Panc1 (cell line): ENCODE measurements at regions not wholly inside any gene's neighbourhood (a gene's known extent, or its start where the extent isn't known, plus 50 kb on each side); places are given as distances from the start of the nearest gene placed in this dataset.

Experiments
- ATAC-seq: fragments of 200-7000 bp; cut with Tn5 transposase; 2 replicates; pipeline ENCODE4 v1.9.1; 2020; ENCODE audit warnings: mild to moderate bottlenecking, moderate library complexity
- BruUV-seq: library from RNA; stranded (reverse); fragments of 400-500 nt; replicated peaks from 2 replicates; lab custom pipeline; 2021; lab: Mats Ljungman, UMichigan
- CTCF ChIA-PET: fragments of 300-600 bp; sonication (Branson Sonifier 250); formaldehyde crosslinking; loops from one replicate; lab custom pipeline; 2022; ENCODE audit warnings: antibody characterized with exemption; lab: Charles Lee
- POLR2A ChIA-PET: fragments of 300-600 bp; sonication (Branson Sonifier 250); formaldehyde crosslinking; loops from one replicate; lab custom pipeline; 2022; ENCODE audit warnings: antibody characterized with exemption; lab: Charles Lee
- DNase-seq: peaks from one replicate; pipeline ENCODE4 v3.0.0-alpha.2; 2010; ENCODE audit warnings: low read depth, low spot score
- H3K27ac ChIP-seq: 2 replicates; pipeline ENCODE4 v1.5.1; 2011; ENCODE audit warnings: mild to moderate bottlenecking, low read length, inconsistent platforms
- H3K27me3 ChIP-seq: fragments of 200-500 bp; sonication (Bioruptor generic); 2 replicates; pipeline ENCODE4 v1.6.0; 2014; ENCODE audit warnings: low read length, inconsistent platforms; ENCODE audit not compliant: control insufficient read depth, insufficient read depth
- H3K36me3 ChIP-seq: fragments of 200-500 bp; sonication (Bioruptor generic); 2 replicates; pipeline ENCODE4 v1.5.1; 2014; ENCODE audit warnings: inconsistent platforms, mild to moderate bottlenecking, low read length, moderate library complexity; ENCODE audit not compliant: control insufficient read depth, insufficient read depth
- H3K4me1 ChIP-seq: 2 replicates; pipeline ENCODE4 v1.5.1; 2011; ENCODE audit warnings: inconsistent platforms, mild to moderate bottlenecking, low read length, moderate library complexity; ENCODE audit not compliant: control insufficient read depth, insufficient read depth
- H3K4me3 ChIP-seq, 2 experiments: 2 replicates each; pipeline ENCODE4 v1.5.1; 2011 to 2012; ENCODE audit warnings: low read depth in 2 of 2, low read length in 2 of 2, mild to moderate bottlenecking in 2 of 2, inconsistent platforms in 1 of 2, moderate library complexity in 1 of 2
- H3K9me3 ChIP-seq: fragments of 200-500 bp; sonication (Bioruptor generic); 2 replicates; pipeline ENCODE4 v1.5.1; 2014; ENCODE audit warnings: low read depth, mild to moderate bottlenecking, inconsistent platforms, low read length, moderate library complexity; ENCODE audit not compliant: control insufficient read depth, insufficient read depth
- POLR2AphosphoS5 ChIP-seq: IDR thresholded peaks from 2 replicates; pipeline ENCODE4 v1.6.1; 2012; ENCODE audit warnings: mild to moderate bottlenecking, low read depth, low read length, moderate library complexity
- REST ChIP-seq, 2 experiments: IDR thresholded peaks; 2 replicates each; pipeline ENCODE4 v1.6.1; 2011 to 2012; ENCODE audit warnings: low read depth in 2 of 2, control low read depth in 1 of 2, low read length in 1 of 2, mild to moderate bottlenecking in 1 of 2, moderate library complexity in 1 of 2; ENCODE audit not compliant: insufficient read depth in 1 of 2
- SIN3A ChIP-seq: IDR thresholded peaks from 2 replicates; pipeline ENCODE4 v1.6.1; 2012; ENCODE audit warnings: low read depth, mild to moderate bottlenecking, low read length, moderate library complexity, borderline replicate concordance; ENCODE audit not compliant: insufficient read depth
- TCF7L2 ChIP-seq: IDR thresholded peaks from 2 replicates; pipeline ENCODE4 v1.6.1; 2011; ENCODE audit warnings: mild to moderate bottlenecking, low read depth, low read length, inconsistent platforms
- in situ Hi-C: cut with HindIII; loops from 2 replicates; pipeline ENCODE4 v1.10.0; 2016; ENCODE audit warnings: low sequenced_read_pairs, low pct_unique_long_range_greater_than_20kb
- intact Hi-C: fragments of 100-400 bp; cut with micrococcal nuclease; formaldehyde crosslinking; loops from one replicate; pipeline ENCODE4 v1.10.0; 2022; ENCODE audit not compliant: unreplicated experiment
- TF ChIP-seq, protein P1 (sequence below): fragments of 450-650 bp; IDR thresholded peaks from 2 replicates; pipeline ENCODE4 v1.5.1; 2017; ENCODE audit warnings: mild to moderate bottlenecking

GRCh38 chr10:58952747-58953466 lies 223.5 kb upstream of the PHYHIPL start:
- in situ Hi-C loops = no loop called here
- DNase-seq (peak; percentile 25), ATAC-seq (peak; percentile 80)
- CTCF ChIA-PET = interaction anchor here (0.9 to 1.1 kb wide), 3 partner anchors 176 to 1256 kb away, joined by 3 to 4 read pairs (median 3); no protein-coding TSS in a partner anchor
- Histone ChIP-seq H3K27me3 (no peaks in the 10 kb centered on the region), H3K4me1 (no peaks in the 10 kb centered on the region), H3K4me3 (no peak overlapping the region), H3K36me3 (no peaks in the 10 kb centered on the region), H3K9me3 (no peaks in the 10 kb centered on the region), H3K27ac (no peak overlapping the region)
- intact Hi-C loops = loop anchor here (2.0 to 5.0 kb wide), 4 partner anchors 171 to 670 kb away; no protein-coding TSS in a partner anchor
- BruUV-seq = no TSS peak
- no peak for TF ChIP-seq SIN3A
- TF ChIP-seq, protein P1, sequence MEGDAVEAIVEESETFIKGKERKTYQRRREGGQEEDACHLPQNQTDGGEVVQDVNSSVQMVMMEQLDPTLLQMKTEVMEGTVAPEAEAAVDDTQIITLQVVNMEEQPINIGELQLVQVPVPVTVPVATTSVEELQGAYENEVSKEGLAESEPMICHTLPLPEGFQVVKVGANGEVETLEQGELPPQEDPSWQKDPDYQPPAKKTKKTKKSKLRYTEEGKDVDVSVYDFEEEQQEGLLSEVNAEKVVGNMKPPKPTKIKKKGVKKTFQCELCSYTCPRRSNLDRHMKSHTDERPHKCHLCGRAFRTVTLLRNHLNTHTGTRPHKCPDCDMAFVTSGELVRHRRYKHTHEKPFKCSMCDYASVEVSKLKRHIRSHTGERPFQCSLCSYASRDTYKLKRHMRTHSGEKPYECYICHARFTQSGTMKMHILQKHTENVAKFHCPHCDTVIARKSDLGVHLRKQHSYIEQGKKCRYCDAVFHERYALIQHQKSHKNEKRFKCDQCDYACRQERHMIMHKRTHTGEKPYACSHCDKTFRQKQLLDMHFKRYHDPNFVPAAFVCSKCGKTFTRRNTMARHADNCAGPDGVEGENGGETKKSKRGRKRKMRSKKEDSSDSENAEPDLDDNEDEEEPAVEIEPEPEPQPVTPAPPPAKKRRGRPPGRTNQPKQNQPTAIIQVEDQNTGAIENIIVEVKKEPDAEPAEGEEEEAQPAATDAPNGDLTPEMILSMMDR = peak; percentile 82
- POLR2A ChIA-PET = no interaction called here

DNA sequence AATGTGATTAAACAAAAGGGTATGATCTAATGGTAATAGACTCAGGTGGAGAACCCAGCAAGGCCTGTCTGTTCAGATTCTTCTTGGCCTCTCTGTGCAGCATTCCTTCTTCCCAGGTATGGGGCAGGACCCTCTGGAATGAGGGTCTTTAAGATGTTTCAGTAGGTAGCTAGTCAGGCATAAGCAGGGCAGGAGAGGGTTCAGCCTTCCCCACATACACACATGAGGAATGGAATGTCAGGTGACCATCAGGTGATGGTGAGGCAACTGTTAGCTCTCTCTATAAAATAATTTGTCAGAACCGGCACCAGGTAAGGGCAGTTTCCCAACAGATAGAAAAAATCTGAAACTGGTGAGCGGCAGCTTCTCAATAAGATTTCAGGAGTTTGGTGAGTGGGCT lies 222.3 kb upstream of the PHYHIPL start:
- BruUV-seq = no TSS peak
- TF ChIP-seq, protein P1 = no peak
- TF ChIP-seq TCF7L2 (no peak), REST (IDR thresholded peaks at IDR 0.05; ENCODE audit: insufficient read depth in 1 of 2, low read depth in 2 of 2, low read length in 1 of 2) (no peak), POLR2AphosphoS5 (no peak), SIN3A (no peak)
- Histone ChIP-seq H3K27me3 (no peaks in the 10 kb centered on the region), H3K27ac (no peak overlapping the region), H3K4me1 (no peaks in the 10 kb centered on the region), H3K36me3 (no peaks in the 10 kb centered on the region), H3K4me3 (no peak overlapping the region), H3K9me3 (no peaks in the 10 kb centered on the region)
- in situ Hi-C loops (no loop called here), intact Hi-C loops (loop anchor here (5.0 kb wide), 3 partner anchors 172 to 278 kb away; no protein-coding TSS in a partner anchor)
- no peak for DNase-seq
- ATAC-seq = no peak
- ChIA-PET CTCF (no interaction called here), POLR2A (no interaction called here)
